HUES64 (cell line): ENCODE measurements at regions not wholly inside any gene's neighbourhood (a gene's known extent, or its start where the extent isn't known, plus 50 kb on each side); places are given as distances from the start of the nearest gene placed in this dataset.

ENCODE experiments used
- H3K27ac ChIP-seq: 2 replicates; pipeline ENCODE4 v1.7.0; 2013; ENCODE audit warnings: low read depth, low read length, inconsistent platforms
- H3K27me3 ChIP-seq: 2 replicates; pipeline ENCODE4 v1.6.1; 2013; ENCODE audit warnings: mild to moderate bottlenecking, low read length; ENCODE audit not compliant: insufficient read depth
- H3K36me3 ChIP-seq: 2 replicates; pipeline ENCODE4 v1.6.1; 2013; ENCODE audit warnings: mild to moderate bottlenecking, low read length; ENCODE audit not compliant: insufficient read depth
- H3K4me1 ChIP-seq: 2 replicates; pipeline ENCODE4 v1.6.1; 2013; ENCODE audit warnings: mild to moderate bottlenecking, low read length, moderate library complexity; ENCODE audit not compliant: insufficient read depth
- H3K4me3 ChIP-seq: 2 replicates; pipeline ENCODE4 v1.5.1; 2013; ENCODE audit warnings: mild to moderate bottlenecking, low read length, moderate library complexity
- H3K9ac ChIP-seq: 2 replicates; pipeline ENCODE4 v1.6.1; 2013; ENCODE audit warnings: mild to moderate bottlenecking, low read depth, low read length
- H3K9me3 ChIP-seq: 2 replicates; pipeline ENCODE4 v1.6.1; 2013; ENCODE audit warnings: low read depth, low read length; ENCODE audit not compliant: insufficient read depth
- WGBS: fragments of 150-250, 120-280 bp; methylation state at CpG from one replicate; pipeline ENCODE4 v1.1.7; 2013; ENCODE audit warnings: missing lambda C conversion rate; 5-methylcytosine and 5-hydroxymethylcytosine counted together

GRCh38 chr5:29175774-29176173 lies 2017.7 kb upstream of the CDH6 start:
- Histone ChIP-seq H3K9ac (no peak overlapping the region), H3K27me3 (no peaks in the 10 kb centered on the region), H3K4me1 (no peaks in the 10 kb centered on the region), H3K36me3 (no peaks in the 10 kb centered on the region), H3K9me3 (no peaks in the 10 kb centered on the region), H3K4me3 (no peak overlapping the region), H3K27ac (no peak overlapping the region)
- 91% methylated on average over 1 of the region's 1 CpG for WGBS

DNA sequence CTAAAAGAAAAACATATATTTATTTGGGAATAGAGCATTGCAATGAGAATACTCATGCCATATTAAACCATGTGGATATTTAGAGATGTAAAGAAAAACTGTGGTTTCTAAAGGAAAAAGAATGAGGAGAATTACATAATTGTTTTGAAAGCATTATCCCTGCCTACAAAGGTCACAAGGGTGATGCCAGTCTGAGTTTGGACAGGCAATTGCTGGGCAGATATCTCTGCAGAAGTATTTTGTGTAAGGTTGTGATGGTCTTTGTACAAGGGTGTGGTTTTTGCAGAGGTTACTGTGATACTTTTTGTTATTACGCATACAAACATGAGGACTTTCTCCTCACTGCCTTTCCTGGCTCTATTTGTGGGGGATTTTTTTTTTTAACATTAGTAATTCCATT lies 2022.9 kb upstream of the CDH6 start:
- H3K27ac ChIP-seq: no peak overlapping the region
- H3K4me1 ChIP-seq: no peaks in the 10 kb centered on the region
- H3K36me3 ChIP-seq: no peaks in the 10 kb centered on the region
- no peak overlapping the region for H3K9ac ChIP-seq
- no peaks in the 10 kb centered on the region for H3K9me3 ChIP-seq
- no peak overlapping the region for H3K4me3 ChIP-seq
- no CpG with 5 or more reads among the region's 1 CpG for WGBS
- H3K27me3 ChIP-seq: no peaks in the 10 kb centered on the region

DNA sequence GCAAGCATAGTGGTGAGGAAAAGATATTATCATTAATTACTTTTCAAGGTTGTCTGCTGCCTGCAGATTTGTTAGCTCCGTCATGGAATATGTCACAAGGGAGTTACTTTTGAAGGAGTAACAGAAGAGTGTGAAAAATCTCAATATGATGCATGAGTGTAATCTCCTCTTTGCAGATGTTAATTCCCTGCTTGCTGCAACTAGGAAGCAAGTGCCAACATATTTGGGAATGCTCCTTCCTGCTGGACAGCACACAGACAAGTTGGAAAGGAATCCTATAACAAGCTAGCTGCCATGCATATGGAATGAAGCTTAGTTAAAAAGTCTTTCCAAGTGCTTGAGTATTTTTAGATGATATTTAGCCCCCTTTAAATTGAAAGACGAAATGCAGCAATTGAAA lies 2023.6 kb upstream of the CDH6 start:
- no peaks in the 10 kb centered on the region for H3K9me3 ChIP-seq
- H3K27me3 ChIP-seq: no peaks in the 10 kb centered on the region
- 87% methylated on average over 2 of the region's 2 CpGs for WGBS
- no peaks in the 10 kb centered on the region for H3K36me3 ChIP-seq
- H3K4me1 ChIP-seq: no peaks in the 10 kb centered on the region
- no peak overlapping the region for H3K9ac ChIP-seq
- H3K27ac ChIP-seq: no peak overlapping the region
- no peak overlapping the region for H3K4me3 ChIP-seq

- no peaks in the 10 kb centered on the region for H3K27me3 ChIP-seq
- no peaks in the 10 kb centered on the region for H3K9me3 ChIP-seq
- H3K27ac ChIP-seq: no peak overlapping the region
- WGBS: 80% methylated on average over 1 of the region's 1 CpG
- H3K36me3 ChIP-seq: no peaks in the 10 kb centered on the region
- no peak overlapping the region for H3K9ac ChIP-seq
- H3K4me3 ChIP-seq: no peak overlapping the region
- H3K4me1 ChIP-seq: peaks cover 15% of the 10 kb centered on the region
Measured at GRCh38 chr5:29162297-29162696, 2031.2 kb upstream of the CDH6 start.

DNA sequence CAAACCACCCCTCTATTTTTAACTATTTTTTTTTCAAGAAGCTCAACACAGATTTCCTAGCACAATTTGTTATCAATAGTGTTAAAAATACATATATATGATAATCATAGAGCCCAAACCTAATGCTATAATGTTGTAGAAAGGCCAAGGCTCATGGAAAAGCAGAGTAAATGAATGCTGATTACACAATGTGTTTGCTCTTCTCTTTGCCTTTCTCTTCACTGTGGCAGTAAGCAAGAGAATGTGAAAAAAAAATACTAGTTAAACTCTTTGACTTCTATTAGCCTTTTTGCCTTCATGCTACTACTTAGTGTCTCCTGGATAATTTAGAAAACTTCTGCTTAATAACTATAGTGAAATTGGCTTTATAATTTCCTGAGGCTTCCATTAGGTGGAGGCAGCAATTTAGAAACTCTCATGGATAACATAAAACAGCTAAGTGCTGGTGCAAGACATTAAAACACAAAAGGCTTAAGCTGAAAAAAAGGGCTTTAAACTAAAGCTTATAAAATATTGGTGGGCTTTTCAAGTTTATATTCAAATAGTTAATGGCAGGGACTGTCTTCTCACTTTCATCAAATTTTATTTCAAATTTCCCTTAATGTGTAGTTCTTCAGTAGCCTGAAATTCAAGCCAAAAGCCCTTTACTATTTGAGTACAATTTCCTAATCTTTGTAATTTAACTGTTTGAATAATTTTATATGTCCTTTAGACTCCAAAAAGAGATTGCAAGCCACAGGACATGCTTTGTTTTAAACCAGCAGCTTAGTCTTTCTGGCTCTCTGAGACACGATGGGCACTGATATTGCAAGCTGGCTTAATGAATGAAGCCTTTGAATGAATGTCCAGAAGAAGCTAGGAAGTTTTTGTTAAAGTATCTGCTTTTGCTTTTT lies 2031.8 kb upstream of the CDH6 start:
- 82% methylated on average over 1 of the region's 1 CpG for WGBS
- H3K9ac ChIP-seq: no peak overlapping the region
- no peak overlapping the region for H3K27ac ChIP-seq

GRCh38 chr5:29157975-29158374 lies 2035.5 kb upstream of the CDH6 start:
- no peak overlapping the region for H3K27ac ChIP-seq
- no peak overlapping the region for H3K4me3 ChIP-seq
- H3K27me3 ChIP-seq: no peaks in the 10 kb centered on the region
- no peak overlapping the region for H3K9ac ChIP-seq
- no peaks in the 10 kb centered on the region for H3K9me3 ChIP-seq
- whole genome bisulfite sequencing: 91% methylated on average over 1 of the region's 1 CpG
- peaks cover 15% of the 10 kb centered on the region for H3K4me1 ChIP-seq
- no peaks in the 10 kb centered on the region for H3K36me3 ChIP-seq

More for the DNA sequence above, 2031.8 kb upstream of the CDH6 start:
- Histone ChIP-seq H3K4me3 (no peak overlapping the region), H3K27me3 (no peaks in the 10 kb centered on the region), H3K9me3 (no peaks in the 10 kb centered on the region), H3K36me3 (no peaks in the 10 kb centered on the region), H3K4me1 (peaks cover 15% of the 10 kb centered on the region)

GRCh38 chr5:29150840-29151239 lies 2042.6 kb upstream of the CDH6 start:
- Histone ChIP-seq H3K4me3 (no peak overlapping the region), H3K4me1 (peaks cover 23% of the 10 kb centered on the region), H3K27ac (peak overlapping the region; percentile 26; the same call in 1 of the 2 replicates), H3K27me3 (no peaks in the 10 kb centered on the region), H3K36me3 (no peaks in the 10 kb centered on the region), H3K9me3 (no peaks in the 10 kb centered on the region), H3K9ac (no peak overlapping the region)
- WGBS: 72% methylated on average over 2 of the region's 2 CpGs

- WGBS: 72% methylated on average over 2 of the region's 2 CpGs
- Histone ChIP-seq H3K9ac (no peak overlapping the region), H3K27ac (no peak overlapping the region; the same call in 1 of the 2 replicates), H3K36me3 (no peaks in the 10 kb centered on the region), H3K27me3 (no peaks in the 10 kb centered on the region), H3K9me3 (no peaks in the 10 kb centered on the region), H3K4me3 (no peak overlapping the region), H3K4me1 (peaks cover 23% of the 10 kb centered on the region)
Measured at GRCh38 chr5:29148581-29148980, 2044.9 kb upstream of the CDH6 start.

DNA sequence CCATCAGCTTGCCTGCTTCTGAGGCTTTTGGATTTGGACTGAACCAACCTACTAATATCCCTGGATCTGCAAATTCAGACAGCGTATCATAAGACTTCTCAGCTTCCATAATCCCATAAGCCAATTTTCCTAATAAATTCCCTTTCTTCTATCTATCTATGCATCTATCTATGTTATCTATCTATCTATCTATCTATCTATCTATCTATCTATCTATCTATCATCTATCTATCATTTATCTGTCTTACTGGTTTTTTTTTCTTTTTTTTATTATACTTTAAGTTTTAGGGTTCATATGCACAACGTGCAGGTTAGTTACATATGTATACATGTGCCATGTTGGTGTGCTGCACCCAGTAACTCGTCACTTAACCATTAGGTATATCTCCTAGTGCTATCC lies 2045.4 kb upstream of the CDH6 start:
- Histone ChIP-seq H3K9me3 (no peaks in the 10 kb centered on the region), H3K36me3 (no peaks in the 10 kb centered on the region), H3K9ac (no peak overlapping the region), H3K4me1 (peaks cover 23% of the 10 kb centered on the region), H3K27me3 (no peaks in the 10 kb centered on the region), H3K27ac (no peak overlapping the region), H3K4me3 (no peak overlapping the region)
- 95% methylated on average over 2 of the region's 3 CpGs for WGBS

DNA sequence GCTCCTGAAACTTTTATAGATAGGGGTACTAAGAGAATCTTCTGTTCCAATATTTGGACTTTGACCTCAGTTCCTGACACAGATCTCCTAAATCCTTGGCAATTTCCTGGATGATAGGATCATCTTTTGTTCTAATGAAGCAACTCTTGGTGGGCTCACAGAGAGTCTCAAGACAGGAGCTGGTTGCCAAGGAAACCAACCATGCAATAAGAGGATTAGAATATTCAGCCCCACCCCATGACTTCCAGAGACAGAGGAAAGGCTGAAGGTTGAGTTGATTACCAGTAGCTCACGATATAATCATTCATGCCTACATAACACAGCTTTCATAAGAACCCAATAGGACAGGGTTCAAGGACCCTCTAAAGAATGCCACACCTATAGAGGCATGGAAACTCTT lies 2050.2 kb upstream of the CDH6 start:
- Histone ChIP-seq H3K9ac (no peak overlapping the region), H3K9me3 (no peaks in the 10 kb centered on the region), H3K4me1 (no peaks in the 10 kb centered on the region), H3K27me3 (no peaks in the 10 kb centered on the region), H3K4me3 (no peak overlapping the region), H3K36me3 (no peaks in the 10 kb centered on the region), H3K27ac (no peak overlapping the region)
- WGBS: 64% methylated on average over 1 of the region's 1 CpG

DNA sequence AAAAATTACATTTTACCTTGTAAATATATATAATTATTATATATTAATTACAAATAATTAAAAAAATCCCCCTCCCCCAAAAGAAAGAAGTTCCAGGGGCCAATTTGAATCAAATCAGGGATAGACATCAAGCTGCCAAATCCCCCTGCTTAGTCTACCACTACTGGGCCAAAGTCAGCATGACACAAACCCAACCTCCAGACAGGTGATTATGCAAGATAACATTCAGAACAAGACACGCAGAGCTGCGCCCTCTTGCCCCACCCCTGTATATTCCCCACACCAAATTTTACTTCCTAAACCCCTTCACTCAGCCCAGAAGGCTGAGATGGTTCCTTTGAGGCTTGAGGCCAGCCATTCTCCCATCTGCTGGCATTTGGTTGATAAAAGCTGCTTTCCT lies 2059.1 kb upstream of the CDH6 start:
- Histone ChIP-seq H3K27ac (no peak overlapping the region), H3K4me3 (no peak overlapping the region), H3K27me3 (no peaks in the 10 kb centered on the region), H3K9me3 (0 out of 2 replicates have a peak, but pooled peaks cover 2% of the 10 kb centered on the region), H3K9ac (no peak overlapping the region), H3K36me3 (no peaks in the 10 kb centered on the region), H3K4me1 (no peaks in the 10 kb centered on the region)
- WGBS: 84% methylated on average over 2 of the region's 2 CpGs
